Hypothalamus (tissue), 51 donors: ENCODE measurements at regions not wholly inside any gene's neighbourhood (a gene's known extent, or its start where the extent isn't known, plus 50 kb on each side); places are given as distances from the start of the nearest gene placed in this dataset.
"Not testable (repeated sequence)": the region's sequence is repeated elsewhere in the genome, so short reads cannot be mapped to it uniquely, and the experiment has no call there.

ENCODE experiments used
- DNase-seq, 51 donors: peaks; one replicate each; lab custom pipeline; 2025; lab: John Stamatoyannopoulos, UW

GRCh38 chr2:131425231-131425941 is 50.5 kb upstream of the TUBA3D start:
- DNase-seq: peak in 2 of 51 donors; percentile 7 to 38

- not testable (repeated sequence) for DNase-seq
Measured at GRCh38 chr2:131424605-131425114, 51.3 kb upstream of the TUBA3D start.

- DNase-seq: not testable (repeated sequence)
Measured at GRCh38 chr2:131420751-131421150, 55.2 kb upstream of the TUBA3D start.

- DNase-seq: peak in 1 of 51 donors; percentile 2
Measured at GRCh38 chr2:131419441-131419840, 55.5 kb upstream of the RAB6D start.

- DNase-seq: no peak
Measured at GRCh38 chr2:131418625-131419024, 54.7 kb upstream of the RAB6D start.

GRCh38 chr2:131417886-131418285 is 53.9 kb upstream of the RAB6D start:
- no peak for DNase-seq

GRCh38 chr2:131413785-131414184 is 49.8 kb upstream of the RAB6D start:
- no peak for DNase-seq
